Esophagus muscularis mucosa (tissue), 4 donors: ENCODE measurements at regions not wholly inside any gene's neighbourhood (a gene's known extent, or its start where the extent isn't known, plus 50 kb on each side); places are given as distances from the start of the nearest gene placed in this dataset.
"Not testable (repeated sequence)": the region's sequence is repeated elsewhere in the genome, so short reads cannot be mapped to it uniquely, and the experiment has no call there.

Experiments
- DNase-seq: peaks from one replicate; pipeline ENCODE4 v3.0.0-alpha.2; 2017; ENCODE audit errors: extremely low spot score
- H3K27ac ChIP-seq, 4 donors: fragments of 200-600 bp; sonication (generic); replicated peaks in 1 of 4; 1 replicate in 3 of 4; 2 replicates in 1 of 4; pipeline ENCODE4 v1.5.1; 2016 to 2019; ENCODE audit warnings: mild to moderate bottlenecking in 1 of 4
- H3K27me3 ChIP-seq, 4 donors: fragments of 200-600 bp; sonication (generic); one replicate each; pipeline versions ENCODE4 v1.5.1 to v1.6.0; 2016 to 2019
- H3K36me3 ChIP-seq, 4 donors: fragments of 200-600 bp; sonication (generic); one replicate each; pipeline ENCODE4 v1.5.1; 2016 to 2019
- H3K4me1 ChIP-seq, 4 donors: fragments of 200-600 bp; sonication (generic); one replicate each; pipeline ENCODE4 v1.5.1; 2016 to 2019
- H3K4me3 ChIP-seq, 4 donors: fragments of 200-600 bp; sonication (generic); 1 replicate in 2 of 4; 2 replicates in 2 of 4; pipeline ENCODE4 v1.5.1; 2016 to 2019; ENCODE audit warnings: mild to moderate bottlenecking in 4 of 4, moderate library complexity in 1 of 4
- H3K9me3 ChIP-seq, 4 donors: fragments of 200-600 bp; sonication (generic); 1 replicate in 3 of 4; 2 replicates in 1 of 4; pipeline ENCODE4 v1.5.1; 2016 to 2019
- CTCF ChIP-seq, 3 experiments: fragments of 200-600 bp in 2 of 3; fragments of 450-650 bp in 1 of 3; sonication (generic) in 2 of 3; IDR thresholded peaks; one replicate each; pipeline ENCODE4 v1.5.1; 2017 to 2019; ENCODE audit warnings: antibody characterized with exemption in 3 of 3, mild to moderate bottlenecking in 2 of 3, moderate library complexity in 1 of 3
- EP300 ChIP-seq: sonication (generic); formaldehyde crosslinking; IDR thresholded peaks from one replicate; pipeline ENCODE4 v1.6.1; 2017; ENCODE audit warnings: antibody characterized with exemption
- POLR2A ChIP-seq: fragments of 450-650 bp; IDR thresholded peaks from one replicate; pipeline ENCODE4 v1.6.1; 2017; ENCODE audit warnings: antibody characterized with exemption, moderate library complexity, mild to moderate bottlenecking, low read depth
- POLR2AphosphoS5 ChIP-seq, 2 donors: sonication (generic); formaldehyde crosslinking; IDR thresholded peaks; one replicate each; pipeline ENCODE4 v1.6.1; 2017; ENCODE audit warnings: antibody characterized with exemption in 2 of 2
- whole genome bisulfite sequencing: methylation state at CpG from one replicate; pipeline ENCODE4 v1.1.5; 2018; 5-methylcytosine and 5-hydroxymethylcytosine counted together
- intact Hi-C: fragments of 100-400 bp; cut with DNase I; formaldehyde crosslinking; loops from one replicate; pipeline ENCODE4 v1.15.1; 2023

GRCh38 chrX:95754411-95754810 is 930.2 kb upstream of the DIAPH2 start:
- H3K4me1 ChIP-seq, result no peaks in the 10 kb centered on the region
- intact Hi-C loops, result no loop called here
- H3K27me3 ChIP-seq, result no peaks in the 10 kb centered on the region
- H3K36me3 ChIP-seq, result no peaks in the 10 kb centered on the region
- DNase-seq, result no peak
- WGBS, result 84% methylated on average over 3 of the region's 3 CpGs
- no peaks in the 10 kb centered on the region for H3K9me3 ChIP-seq
- no peak overlapping the region for H3K4me3 ChIP-seq
- H3K27ac ChIP-seq, result no peak overlapping the region
- TF ChIP-seq POLR2A, result no peak
- TF ChIP-seq POLR2AphosphoS5 (IDR thresholded peaks at IDR 0.05), result no peak
- no peak for TF ChIP-seq CTCF (IDR thresholded peaks at IDR 0.05)
- no peak for TF ChIP-seq EP300

- Histone ChIP-seq H3K27ac (no peak overlapping the region), H3K4me3 (no peak overlapping the region), H3K9me3 (no peaks in the 10 kb centered on the region), H3K27me3 (no peaks in the 10 kb centered on the region), H3K36me3 (no peaks in the 10 kb centered on the region), H3K4me1 (peaks cover 0 to 4% (median 3%) of the 10 kb centered on the region in 4 donors)
- no peak for DNase-seq
- intact Hi-C loops, result loop anchor here (10.0 kb wide), 1 partner anchor 424 kb away; no protein-coding TSS in a partner anchor
- 60% methylated on average over 3 of the region's 3 CpGs for WGBS
- TF ChIP-seq POLR2AphosphoS5 (IDR thresholded peaks at IDR 0.05), result no peak
Measured at GRCh38 chrX:95760356-95760755, 924.3 kb upstream of the DIAPH2 start.

- Histone ChIP-seq H3K4me1 (peaks cover 0 to 5% (median 3%) of the 10 kb centered on the region in 4 donors), H3K4me3 (no peak overlapping the region), H3K36me3 (no peaks in the 10 kb centered on the region), H3K27me3 (no peaks in the 10 kb centered on the region), H3K9me3 (no peaks in the 10 kb centered on the region), H3K27ac (no peak overlapping the region)
- intact Hi-C loops, result loop anchor here (10.0 kb wide), 1 partner anchor 422 kb away; no protein-coding TSS in a partner anchor
- 35% methylated on average over 1 of the region's 1 CpG for WGBS
- TF ChIP-seq CTCF (IDR thresholded peaks at IDR 0.05) (no peak), POLR2A (no peak), POLR2AphosphoS5 (IDR thresholded peaks at IDR 0.05) (no peak), EP300 (no peak)
- no peak for DNase-seq
Measured at GRCh38 chrX:95762716-95763115, 921.9 kb upstream of the DIAPH2 start.

GRCh38 chrX:95764972-95765451 is 919.6 kb upstream of the DIAPH2 start:
- Histone ChIP-seq H3K4me1 (peaks cover 0 to 5% (median 3%) of the 10 kb centered on the region in 4 donors), H3K9me3 (no peaks in the 10 kb centered on the region), H3K4me3 (no peak overlapping the region), H3K27ac (no peak overlapping the region), H3K36me3 (no peaks in the 10 kb centered on the region), H3K27me3 (no peaks in the 10 kb centered on the region)
- TF ChIP-seq POLR2AphosphoS5 (IDR thresholded peaks at IDR 0.05) (no peak), POLR2A (no peak), EP300 (no peak), CTCF (IDR thresholded peaks at IDR 0.05) (peak; percentile 25 to 49 (median 48))
- intact Hi-C loops, result loop anchor here (10.0 kb wide), 1 partner anchor 420 kb away; no protein-coding TSS in a partner anchor
- WGBS, result 19% methylated on average over 3 of the region's 3 CpGs
- no peak for DNase-seq

- DNase-seq, H3K36me3 ChIP-seq, H3K4me1 ChIP-seq, H3K27ac ChIP-seq, H3K9me3 ChIP-seq, H3K27me3 ChIP-seq, H3K4me3 ChIP-seq, intact Hi-C loops: not testable (repeated sequence)
- 84% methylated on average over 6 of the region's 6 CpGs for WGBS
Measured at GRCh38 chrX:95771198-95771597, 913.4 kb upstream of the DIAPH2 start.

- Histone ChIP-seq H3K27ac (no peak overlapping the region), H3K27me3 (no peaks in the 10 kb centered on the region), H3K9me3 (peaks cover 0 to 4% (median 0%) of the 10 kb centered on the region in 4 donors), H3K4me3 (no peak overlapping the region), H3K4me1 (no peaks in the 10 kb centered on the region), H3K36me3 (no peaks in the 10 kb centered on the region)
- intact Hi-C loops, result no loop called here
- WGBS, result 72% methylated on average over 1 of the region's 1 CpG
- no peak for DNase-seq
- no peak for TF ChIP-seq CTCF (IDR thresholded peaks at IDR 0.05)
- no peak for TF ChIP-seq POLR2A
- TF ChIP-seq POLR2AphosphoS5 (IDR thresholded peaks at IDR 0.05), result no peak
- no peak for TF ChIP-seq EP300
Measured at GRCh38 chrX:95791876-95792275, 892.8 kb upstream of the DIAPH2 start.
